GM12864 (cell line): ENCODE measurements at regions not wholly inside any gene's neighbourhood (a gene's known extent, or its start where the extent isn't known, plus 50 kb on each side); places are given as distances from the start of the nearest gene placed in this dataset.

Source experiments
- DNase-seq: peaks from one replicate; pipeline ENCODE4 v3.0.0-alpha.2; 2011; ENCODE audit warnings: low read depth
- H3K4me3 ChIP-seq: 2 replicates; pipeline ENCODE4 v1.5.1; 2011; ENCODE audit warnings: mild to moderate bottlenecking, low read depth, low read length, control low read depth
- CTCF ChIP-seq: IDR thresholded peaks from 2 replicates; pipeline ENCODE4 v1.5.1; 2011; ENCODE audit warnings: low read depth, mild to moderate bottlenecking, moderate library complexity, low read length, control low read depth, inconsistent platforms; ENCODE audit errors: missing control alignments

GRCh38 chr3:145190138-145190537 is 970.8 kb downstream of the PLOD2 start:
- H3K4me3 ChIP-seq, result no peak overlapping the region
- no peak for DNase-seq
- no peak for TF ChIP-seq CTCF

GRCh38 chr3:145190761-145191160 is 970.2 kb downstream of the PLOD2 start:
- no peak for TF ChIP-seq CTCF
- DNase-seq, result no peak
- no peak overlapping the region for H3K4me3 ChIP-seq

GRCh38 chr3:145191543-145191942 is 969.4 kb downstream of the PLOD2 start:
- no peak for TF ChIP-seq CTCF
- no peak for DNase-seq
- no peak overlapping the region for H3K4me3 ChIP-seq

- TF ChIP-seq CTCF, result no peak
- no peak for DNase-seq
- no peak overlapping the region for H3K4me3 ChIP-seq
Observed at GRCh38 chr3:145197051-145197820, 963.7 kb downstream of the PLOD2 start.

- no peak for TF ChIP-seq CTCF
- no peak for DNase-seq
- H3K4me3 ChIP-seq, result no peak overlapping the region
Observed at GRCh38 chr3:145197821-145198220, 963.2 kb downstream of the PLOD2 start.

GRCh38 chr3:145209561-145209960 is 951.4 kb downstream of the PLOD2 start:
- TF ChIP-seq CTCF, result no peak
- no peak for DNase-seq
- H3K4me3 ChIP-seq, result no peak overlapping the region
